PC-3 (cell line): ENCODE measurements at regions not wholly inside any gene's neighbourhood (a gene's known extent, or its start where the extent isn't known, plus 50 kb on each side); places are given as distances from the start of the nearest gene placed in this dataset.
A peak's percentile ranks its signal among the peaks of the same experiment; 100 is the strongest.

Source experiments
- ATAC-seq: fragments of 200-7000 bp; cut with Tn5 transposase; 2 replicates; pipeline ENCODE4 v1.9.1; 2020; ENCODE audit warnings: mild to moderate bottlenecking, moderate library complexity
- BruUV-seq: library from RNA; stranded (reverse); fragments of 400-500 nt; replicated peaks from 2 replicates; lab custom pipeline; 2021; lab: Mats Ljungman, UMichigan
- CTCF ChIA-PET: fragments of 300-600 bp; sonication (Branson Sonifier 250); formaldehyde crosslinking; loops from one replicate; lab custom pipeline; 2022; ENCODE audit warnings: antibody characterized with exemption; lab: Charles Lee
- POLR2A ChIA-PET: fragments of 300-600 bp; sonication (Branson Sonifier 250); formaldehyde crosslinking; loops from one replicate; lab custom pipeline; 2022; ENCODE audit warnings: antibody characterized with exemption; ENCODE audit not compliant: unreplicated experiment; lab: Charles Lee
- DNase-seq: peaks from one replicate; pipeline ENCODE4 v3.0.0-alpha.2; 2015
- H2AFZ ChIP-seq: fragments of 300-600 bp; sonication (generic); 2 replicates; pipeline ENCODE4 v1.6.0; 2016; ENCODE audit warnings: antibody characterized with exemption, low read length
- H3F3A ChIP-seq: fragments of 300-600 bp; sonication (generic); one replicate; pipeline ENCODE4 v1.6.0; 2017; ENCODE audit warnings: antibody characterized with exemption, low read length, control low read depth, mild to moderate bottlenecking; ENCODE audit not compliant: unreplicated experiment
- H3K27ac ChIP-seq: fragments of 300-600 bp; sonication (generic); 2 replicates; pipeline ENCODE4 v1.5.1; 2016; ENCODE audit warnings: mild to moderate bottlenecking, low read length
- H3K27me3 ChIP-seq: fragments of 300-600 bp; sonication (generic); 2 replicates; pipeline ENCODE4 v1.6.1; 2016; ENCODE audit warnings: low read length, mixed read lengths
- H3K36me3 ChIP-seq: fragments of 300-600 bp; sonication (generic); 2 replicates; pipeline ENCODE4 v1.6.1; 2016; ENCODE audit warnings: low read depth, mixed run types, low read length, mixed read lengths
- H3K4me1 ChIP-seq: fragments of 300-600 bp; sonication (generic); 2 replicates; pipeline ENCODE4 v1.5.1; 2016; ENCODE audit warnings: low read length; ENCODE audit not compliant: insufficient read depth
- H3K4me2 ChIP-seq: fragments of 300-600 bp; sonication (generic); 2 replicates; pipeline ENCODE4 v1.6.0; 2016; ENCODE audit warnings: low read length
- H3K4me3 ChIP-seq: fragments of 300-600 bp; sonication (generic); 2 replicates; pipeline ENCODE4 v1.5.1; 2016; ENCODE audit warnings: mild to moderate bottlenecking, low read length, mixed read lengths
- H3K79me2 ChIP-seq: fragments of 300-600 bp; sonication (generic); 2 replicates; pipeline ENCODE4 v1.6.1; 2017; ENCODE audit warnings: low read length, mixed read lengths
- H3K9ac ChIP-seq: fragments of 300-600 bp; sonication (generic); 2 replicates; pipeline ENCODE4 v1.6.0; 2016; ENCODE audit warnings: mild to moderate bottlenecking, low read length
- H3K9me2 ChIP-seq: fragments of 300-600 bp; sonication (generic); replicated peaks from 2 replicates; pipeline ENCODE4 v1.6.1; 2016; ENCODE audit warnings: mixed run types, low read length, mixed read lengths
- H3K9me3 ChIP-seq: fragments of 300-600 bp; sonication (generic); 2 replicates; pipeline ENCODE4 v1.6.1; 2016; ENCODE audit warnings: low read length, mixed read lengths
- H4K20me1 ChIP-seq: fragments of 300-600 bp; sonication (generic); 2 replicates; pipeline ENCODE4 v1.6.1; 2016; ENCODE audit warnings: low read length, mixed read lengths
- CTCF ChIP-seq: fragments of 300-600 bp; sonication (generic); conservative IDR thresholded peaks from 2 replicates; pipeline ENCODE4 v1.5.1; 2017; ENCODE audit warnings: antibody characterized with exemption, low read depth, mild to moderate bottlenecking, low read length
- EZH2 ChIP-seq: fragments of 300-600 bp; sonication (generic); IDR thresholded peaks from one replicate; pipeline ENCODE4 v1.6.1; 2017; ENCODE audit warnings: antibody characterized with exemption, mild to moderate bottlenecking, low read length; ENCODE audit not compliant: unreplicated experiment
- EZH2phosphoT487 ChIP-seq: fragments of 300-600 bp; sonication (generic); IDR thresholded peaks from 2 replicates; pipeline ENCODE4 v1.6.1; 2018; ENCODE audit warnings: mild to moderate bottlenecking, antibody characterized with exemption, low read length, borderline replicate concordance
- intact Hi-C: fragments of 100-400 bp; cut with micrococcal nuclease; formaldehyde crosslinking; loops from 2 replicates; pipeline ENCODE4 v1.9.0; 2023

- no peak overlapping the region for H2AFZ ChIP-seq
- ChIA-PET POLR2A (no interaction called here), CTCF (no interaction called here)
- H3K4me2 ChIP-seq = no peak overlapping the region
- peak; percentile 56 for ATAC-seq
- H3K79me2 ChIP-seq = no peaks in the 10 kb centered on the region
- H3K27ac ChIP-seq = no peak overlapping the region
- H3K4me1 ChIP-seq = no peaks in the 10 kb centered on the region
- no peaks in the 10 kb centered on the region for H3K9me3 ChIP-seq
- no peaks in the 10 kb centered on the region for H4K20me1 ChIP-seq
- 0 out of 2 replicates have a peak, but pooled peaks cover 5% of the 10 kb centered on the region for H3K9me2 ChIP-seq
- H3K27me3 ChIP-seq = no peaks in the 10 kb centered on the region
- no peak overlapping the region for H3K4me3 ChIP-seq
- H3K36me3 ChIP-seq = no peaks in the 10 kb centered on the region
- TF ChIP-seq EZH2 (no peak), CTCF (peak; percentile 72)
- no peak overlapping the region for H3K9ac ChIP-seq
- intact Hi-C loops = loop anchor here (1.0 kb wide), 1 partner anchor 438 kb away; no protein-coding TSS in a partner anchor
- no TSS peak for BruUV-seq
- DNase-seq = peak; percentile 45
- H3F3A ChIP-seq = no peaks in the 10 kb centered on the region
These were observed 816.8 kb downstream of the MTRR start for GRCh38 chr5:8685704-8686103.

- no peaks in the 10 kb centered on the region for H4K20me1 ChIP-seq
- no peak overlapping the region for H3K4me2 ChIP-seq
- BruUV-seq = no TSS peak
- ChIA-PET CTCF (no interaction called here), POLR2A (no interaction called here)
- H3K27me3 ChIP-seq = no peaks in the 10 kb centered on the region
- H3K4me1 ChIP-seq = no peaks in the 10 kb centered on the region
- intact Hi-C loops = no loop called here
- H3F3A ChIP-seq = no peaks in the 10 kb centered on the region
- no peaks in the 10 kb centered on the region for H3K36me3 ChIP-seq
- H3K9ac ChIP-seq = no peak overlapping the region
- DNase-seq = no peak
- no peak for ATAC-seq
- H3K9me2 ChIP-seq = 0 out of 2 replicates have a peak, but pooled peaks cover 5% of the 10 kb centered on the region
- TF ChIP-seq CTCF (no peak), EZH2 (no peak), EZH2phosphoT487 (no peak)
- H2AFZ ChIP-seq = no peak overlapping the region
- no peaks in the 10 kb centered on the region for H3K9me3 ChIP-seq
- H3K27ac ChIP-seq = no peak overlapping the region
- H3K79me2 ChIP-seq = no peaks in the 10 kb centered on the region
- H3K4me3 ChIP-seq = no peak overlapping the region
These were observed 817.8 kb downstream of the MTRR start for GRCh38 chr5:8686707-8687106.

- TF ChIP-seq EZH2 (no peak), CTCF (no peak), EZH2phosphoT487 (no peak)
- Histone ChIP-seq H3F3A (no peaks in the 10 kb centered on the region), H3K4me1 (no peaks in the 10 kb centered on the region), H4K20me1 (no peaks in the 10 kb centered on the region), H3K4me2 (no peak overlapping the region), H3K27ac (no peak overlapping the region), H3K27me3 (no peaks in the 10 kb centered on the region), H3K9ac (no peak overlapping the region), H3K36me3 (no peaks in the 10 kb centered on the region), H2AFZ (no peak overlapping the region), H3K4me3 (no peak overlapping the region), H3K79me2 (no peaks in the 10 kb centered on the region), H3K9me3 (no peaks in the 10 kb centered on the region), H3K9me2 (0 out of 2 replicates have a peak, but pooled peaks cover 5% of the 10 kb centered on the region)
- CTCF ChIA-PET = no interaction called here
- ATAC-seq = no peak
- no peak for DNase-seq
- BruUV-seq = no TSS peak
- POLR2A ChIA-PET = no interaction called here
- intact Hi-C loops = no loop called here
These were observed 820.8 kb downstream of the MTRR start for GRCh38 chr5:8689773-8690172.
